B cell (primary cell): ENCODE measurements at regions not wholly inside any gene's neighbourhood (a gene's known extent, or its start where the extent isn't known, plus 50 kb on each side); places are given as distances from the start of the nearest gene placed in this dataset.

Experiments
- ATAC-seq: fragments of 200-7000 bp; cut with Tn5 transposase; one replicate; pipeline ENCODE4 v1.10.0; 2021; ENCODE audit warnings: low read depth, mild to moderate bottlenecking, moderate number of reproducible peaks, moderate library complexity
- CTCF ChIA-PET: fragments of 350-600 bp; sonication (Branson Sonifier 250); formaldehyde crosslinking; loops from one replicate; lab custom pipeline; 2021; ENCODE audit warnings: antibody characterized with exemption, inconsistent platforms; lab: Charles Lee
- POLR2A ChIA-PET: fragments of 350-600 bp; sonication (Branson Sonifier 250); formaldehyde crosslinking; loops from one replicate; lab custom pipeline; 2021; ENCODE audit warnings: antibody characterized with exemption; lab: Charles Lee
- DNase-seq: peaks from one replicate; pipeline ENCODE4 v3.0.0; 2013
- H2AFZ ChIP-seq: 2 replicates; pipeline ENCODE4 v1.6.1; 2012; ENCODE audit warnings: mild to moderate bottlenecking, low read depth, low read length; ENCODE audit not compliant: insufficient read depth, poor library complexity, severe bottlenecking
- H3K27ac ChIP-seq, 2 donors: 1 replicate in 1 of 2; 2 replicates in 1 of 2; pipeline ENCODE4 v1.5.1; 2012 to 2013; ENCODE audit warnings: low read length in 2 of 2, mild to moderate bottlenecking in 2 of 2, moderate library complexity in 1 of 2
- H3K27me3 ChIP-seq, 4 experiments: fragments of 200-600 bp in 1 of 4; sonication (generic) in 1 of 4; replicated peaks in 1 of 4; 1 replicate in 2 of 4; 2 replicates in 2 of 4; pipeline versions ENCODE4 v1.6.1 to v1.7.0; 2013 to 2016; ENCODE audit warnings: low read length in 3 of 4, mild to moderate bottlenecking in 2 of 4, mixed read lengths in 1 of 4, moderate library complexity in 1 of 4; ENCODE audit not compliant: insufficient read depth in 4 of 4, control insufficient read depth in 3 of 4; ENCODE audit errors: control extremely low read depth in 1 of 4
- H3K36me3 ChIP-seq, 2 experiments: replicated peaks in 1 of 2; 1 replicate in 1 of 2; 2 replicates in 1 of 2; pipeline versions ENCODE4 v1.6.1 to v1.7.1; 2013; ENCODE audit warnings: low read length in 1 of 2; ENCODE audit not compliant: insufficient read depth in 2 of 2, control insufficient read depth in 1 of 2; ENCODE audit errors: control extremely low read depth in 1 of 2, extremely low read depth in 1 of 2
- H3K4me1 ChIP-seq, 2 donors: fragments of 200-600 bp in 1 of 2; sonication (generic) in 1 of 2; 1 replicate in 1 of 2; 2 replicates in 1 of 2; pipeline versions ENCODE4 v1.5.1 to v1.6.1; 2013 to 2017; ENCODE audit warnings: low read length in 2 of 2; ENCODE audit not compliant: control insufficient read depth in 2 of 2, insufficient read depth in 2 of 2
- H3K4me2 ChIP-seq: replicated peaks from 2 replicates; pipeline ENCODE3; 2012; ENCODE audit warnings: mild to moderate bottlenecking, low read depth, low read length; ENCODE audit not compliant: poor library complexity, severe bottlenecking
- H3K4me3 ChIP-seq, 5 experiments: fragments of 200-600 bp in 1 of 5; sonication (generic) in 1 of 5; 1 replicate in 3 of 5; 2 replicates in 2 of 5; pipeline versions ENCODE4 v1.5.1 to v1.7.0; 2011 to 2016; ENCODE audit warnings: low read length in 4 of 5, mild to moderate bottlenecking in 4 of 5, low read depth in 2 of 5, control low read depth in 1 of 5, moderate library complexity in 1 of 5; ENCODE audit not compliant: insufficient read depth in 1 of 5; ENCODE audit errors: control extremely low read depth in 1 of 5, extremely low read depth in 1 of 5
- H3K79me2 ChIP-seq: fragments of 200-600 bp; sonication (generic); one replicate; pipeline ENCODE4 v1.6.0; 2016; ENCODE audit warnings: low read length; ENCODE audit not compliant: control insufficient read depth, insufficient read depth
- H3K9ac ChIP-seq: fragments of 200-600 bp; sonication (generic); 2 replicates; pipeline ENCODE4 v1.6.1; 2017; ENCODE audit warnings: mild to moderate bottlenecking, low read length, moderate library complexity
- H3K9me3 ChIP-seq, 3 donors: one replicate each; pipeline versions ENCODE4 v1.6.1 to v1.7.1; 2013; ENCODE audit warnings: low read length in 2 of 3; ENCODE audit not compliant: control insufficient read depth in 2 of 3, insufficient read depth in 1 of 3; ENCODE audit errors: control extremely low read depth in 1 of 3
- H4K20me1 ChIP-seq: 2 replicates; pipeline ENCODE4 v1.6.0; 2012; ENCODE audit warnings: mild to moderate bottlenecking, low read length; ENCODE audit not compliant: insufficient read depth, control insufficient read depth, poor library complexity, severe bottlenecking
- H3K27ac Mint-ChIP-seq: one replicate; pipeline ENCODE4 v1.8.0; 2021; ENCODE audit warnings: mixed read lengths
- H3K27me3 Mint-ChIP-seq: one replicate; pipeline ENCODE4 v1.8.0; 2021; ENCODE audit warnings: mixed read lengths
- H3K4me1 Mint-ChIP-seq: one replicate; pipeline ENCODE4 v1.8.0; 2021; ENCODE audit warnings: mixed read lengths
- H3K4me3 Mint-ChIP-seq: one replicate; pipeline ENCODE4 v1.8.0; 2021; ENCODE audit warnings: mixed read lengths
- H3K9me3 Mint-ChIP-seq: one replicate; pipeline ENCODE4 v1.8.0; 2022; ENCODE audit warnings: mixed read lengths; ENCODE audit not compliant: insufficient read depth
- EZH2 ChIP-seq: IDR thresholded peaks from 2 replicates; pipeline ENCODE4 v1.6.1; 2012; ENCODE audit warnings: borderline replicate concordance, low read depth, mild to moderate bottlenecking, moderate library complexity, low read length; ENCODE audit not compliant: insufficient read depth, poor library complexity, severe bottlenecking
- WGBS: methylation state at CpG from one replicate; pipeline ENCODE4 v1.1.5; 2013; ENCODE audit warnings: missing lambda C conversion rate; ENCODE audit not compliant: insufficient coverage; 5-methylcytosine and 5-hydroxymethylcytosine counted together
- intact Hi-C: fragments of 100-400 bp; cut with micrococcal nuclease; formaldehyde crosslinking; loops from one replicate; pipeline ENCODE4 v1.10.0; 2022
- TF ChIP-seq, protein P1 (sequence below): fragments of 200-600 bp; IDR thresholded peaks from one replicate; pipeline ENCODE4 v1.8.0; 2022; ENCODE audit warnings: antibody characterized with exemption, mild to moderate bottlenecking

DNA sequence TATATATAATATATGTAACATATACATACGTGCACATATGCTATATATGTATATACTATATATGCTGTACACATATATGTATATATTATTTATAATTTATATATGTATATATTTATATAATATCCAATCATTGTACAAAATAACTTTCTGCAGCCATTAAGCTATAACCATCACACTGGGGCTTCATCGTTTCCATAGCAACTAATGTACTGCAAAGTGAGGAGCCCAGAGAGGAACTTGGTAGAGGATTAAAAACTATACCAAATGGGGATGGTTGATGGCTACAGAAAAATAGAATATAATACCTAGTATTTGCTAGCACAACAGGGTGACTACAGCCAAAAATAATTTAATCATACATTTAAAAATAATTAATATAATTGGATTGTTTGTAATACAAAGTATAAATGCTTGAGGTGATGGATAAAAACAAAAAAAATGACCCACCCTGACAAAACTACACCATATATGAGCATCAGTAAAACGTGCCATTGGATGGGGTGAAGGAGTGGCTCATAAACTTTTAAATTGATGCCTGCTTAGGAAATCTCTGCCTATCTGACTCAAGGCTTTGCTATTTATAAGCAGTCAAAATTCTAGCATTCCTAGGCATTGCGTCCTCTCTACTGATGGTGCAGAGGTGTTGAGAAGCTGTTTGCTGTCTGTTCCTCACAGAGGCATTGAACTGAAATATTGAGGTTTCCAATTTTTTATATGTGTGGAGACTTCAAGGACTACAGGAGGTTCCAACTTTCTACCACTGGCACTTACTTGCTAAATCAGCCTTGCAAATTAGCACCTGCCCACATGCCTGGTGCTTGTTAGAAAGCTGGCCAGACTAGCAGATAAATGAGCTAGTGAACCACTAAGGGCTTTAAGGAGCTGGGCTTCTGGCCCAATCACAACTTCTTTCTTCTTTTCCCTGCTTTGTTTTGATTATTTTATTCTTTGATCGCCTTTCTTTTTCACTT is 190.1 kb downstream of the SCP2D1 start:
- H3K9ac ChIP-seq = no peak overlapping the region
- no peak overlapping the region for H3K27ac ChIP-seq
- H3K4me1 ChIP-seq = no peaks in the 10 kb centered on the region
- H3K4me2 ChIP-seq = no peak overlapping the region
- no peaks in the 10 kb centered on the region for H3K27me3 ChIP-seq
- H3K4me3 ChIP-seq = no peak overlapping the region
- CTCF ChIA-PET = no interaction called here
- Mint-ChIP-seq H3K4me3 (no peak overlapping the region), H3K27ac (no peak overlapping the region), H3K27me3 (peaks cover 7% of the 10 kb centered on the region), H3K4me1 (no peaks in the 10 kb centered on the region), H3K9me3 (no peaks in the 10 kb centered on the region)
- ATAC-seq (no peak), DNase-seq (no peak)
- POLR2A ChIA-PET = no interaction called here
- WGBS = 83% methylated on average over 2 of the region's 5 CpGs
- no peaks in the 10 kb centered on the region for H3K36me3 ChIP-seq
- no peaks in the 10 kb centered on the region for H4K20me1 ChIP-seq
- TF ChIP-seq, protein P1, sequence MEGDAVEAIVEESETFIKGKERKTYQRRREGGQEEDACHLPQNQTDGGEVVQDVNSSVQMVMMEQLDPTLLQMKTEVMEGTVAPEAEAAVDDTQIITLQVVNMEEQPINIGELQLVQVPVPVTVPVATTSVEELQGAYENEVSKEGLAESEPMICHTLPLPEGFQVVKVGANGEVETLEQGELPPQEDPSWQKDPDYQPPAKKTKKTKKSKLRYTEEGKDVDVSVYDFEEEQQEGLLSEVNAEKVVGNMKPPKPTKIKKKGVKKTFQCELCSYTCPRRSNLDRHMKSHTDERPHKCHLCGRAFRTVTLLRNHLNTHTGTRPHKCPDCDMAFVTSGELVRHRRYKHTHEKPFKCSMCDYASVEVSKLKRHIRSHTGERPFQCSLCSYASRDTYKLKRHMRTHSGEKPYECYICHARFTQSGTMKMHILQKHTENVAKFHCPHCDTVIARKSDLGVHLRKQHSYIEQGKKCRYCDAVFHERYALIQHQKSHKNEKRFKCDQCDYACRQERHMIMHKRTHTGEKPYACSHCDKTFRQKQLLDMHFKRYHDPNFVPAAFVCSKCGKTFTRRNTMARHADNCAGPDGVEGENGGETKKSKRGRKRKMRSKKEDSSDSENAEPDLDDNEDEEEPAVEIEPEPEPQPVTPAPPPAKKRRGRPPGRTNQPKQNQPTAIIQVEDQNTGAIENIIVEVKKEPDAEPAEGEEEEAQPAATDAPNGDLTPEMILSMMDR = no peak
- TF ChIP-seq EZH2 = no peak
- H3K9me3 ChIP-seq = no peaks in the 10 kb centered on the region
- H2AFZ ChIP-seq = no peak overlapping the region
- intact Hi-C loops = no loop called here
- no peaks in the 10 kb centered on the region for H3K79me2 ChIP-seq

DNA sequence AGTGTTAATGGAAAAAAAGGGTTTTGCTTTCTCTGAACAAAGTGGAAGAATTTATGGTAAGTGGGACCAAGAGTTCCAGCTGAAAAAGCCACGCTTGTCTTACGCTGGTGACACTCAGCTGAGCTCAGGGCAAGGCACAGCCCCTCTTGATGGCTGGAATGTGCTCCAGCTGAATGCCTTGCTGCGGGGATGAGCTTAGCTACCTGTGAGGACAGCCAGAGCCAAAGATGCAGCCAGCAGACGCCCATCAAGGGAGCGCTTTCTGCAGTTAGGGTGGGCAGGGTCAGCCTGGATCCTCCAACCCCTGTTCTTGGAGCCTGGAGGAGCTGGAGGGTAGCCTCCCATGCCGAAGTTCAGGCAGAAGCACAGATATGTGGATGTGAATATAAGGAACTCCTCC is 191.4 kb downstream of the SCP2D1 start:
- 64% methylated on average over 5 of the region's 6 CpGs for WGBS

More for the DNA sequence above, 191.4 kb downstream of the SCP2D1 start:
- Histone ChIP-seq H3K36me3 (no peaks in the 10 kb centered on the region), H3K4me1 (no peaks in the 10 kb centered on the region), H3K27ac (no peak overlapping the region), H4K20me1 (no peaks in the 10 kb centered on the region), H3K4me3 (no peak overlapping the region), H3K4me2 (no peak overlapping the region), H3K79me2 (no peaks in the 10 kb centered on the region), H3K9ac (no peak overlapping the region), H2AFZ (no peak overlapping the region), H3K27me3 (no peaks in the 10 kb centered on the region), H3K9me3 (no peaks in the 10 kb centered on the region)
- ChIA-PET CTCF (no interaction called here), POLR2A (no interaction called here)
- intact Hi-C loops = no loop called here
- no peak for ATAC-seq
- no peak overlapping the region for H3K27ac Mint-ChIP-seq
- H3K9me3 Mint-ChIP-seq = no peaks in the 10 kb centered on the region
- no peak overlapping the region for H3K4me3 Mint-ChIP-seq
- TF ChIP-seq EZH2 = no peak
- TF ChIP-seq, protein P1 = no peak
- no peaks in the 10 kb centered on the region for H3K4me1 Mint-ChIP-seq
- no peak for DNase-seq
- peaks cover 7% of the 10 kb centered on the region for H3K27me3 Mint-ChIP-seq
